Activated CD4-positive, alpha-beta memory T cell treated with anti-CD3 and anti-CD28 coated beads for 36 hours (primary cell): ENCODE measurements at regions not wholly inside any gene's neighbourhood (a gene's known extent, or its start where the extent isn't known, plus 50 kb on each side); places are given as distances from the start of the nearest gene placed in this dataset.
A peak's percentile ranks its signal among the peaks of the same experiment; 100 is the strongest.

Source experiments
- CTCF ChIA-PET: fragments of 350-600 bp; sonication (Branson Sonifier 250); formaldehyde crosslinking; loops from one replicate; lab custom pipeline; 2021; ENCODE audit warnings: antibody characterized with exemption, inconsistent platforms; lab: Charles Lee
- POLR2A ChIA-PET: fragments of 350-600 bp; sonication (Branson Sonifier 250); formaldehyde crosslinking; loops from one replicate; lab custom pipeline; 2021; ENCODE audit warnings: antibody characterized with exemption; lab: Charles Lee
- DNase-seq: peaks from one replicate; pipeline ENCODE4 v3.0.0-alpha.2; 2020
- H3K27ac Mint-ChIP-seq: one replicate; pipeline ENCODE4 v1.8.0; 2021; ENCODE audit warnings: mixed read lengths
- H3K27me3 Mint-ChIP-seq: one replicate; pipeline ENCODE4 v1.8.0; 2021; ENCODE audit warnings: mixed read lengths
- H3K36me3 Mint-ChIP-seq: one replicate; pipeline ENCODE4 v1.8.0; 2021; ENCODE audit warnings: mixed read lengths
- H3K4me1 Mint-ChIP-seq: one replicate; pipeline ENCODE4 v1.8.0; 2021; ENCODE audit warnings: low read depth, mixed read lengths
- H3K4me3 Mint-ChIP-seq: one replicate; pipeline ENCODE4 v1.8.0; 2021; ENCODE audit warnings: mild to moderate bottlenecking, mixed read lengths
- H3K9me3 Mint-ChIP-seq: one replicate; pipeline ENCODE4 v1.8.0; 2021; ENCODE audit warnings: mixed read lengths
- intact Hi-C: fragments of 100-400 bp; cut with micrococcal nuclease; formaldehyde crosslinking; loops from one replicate; pipeline ENCODE4 v1.15.1; 2023

DNA sequence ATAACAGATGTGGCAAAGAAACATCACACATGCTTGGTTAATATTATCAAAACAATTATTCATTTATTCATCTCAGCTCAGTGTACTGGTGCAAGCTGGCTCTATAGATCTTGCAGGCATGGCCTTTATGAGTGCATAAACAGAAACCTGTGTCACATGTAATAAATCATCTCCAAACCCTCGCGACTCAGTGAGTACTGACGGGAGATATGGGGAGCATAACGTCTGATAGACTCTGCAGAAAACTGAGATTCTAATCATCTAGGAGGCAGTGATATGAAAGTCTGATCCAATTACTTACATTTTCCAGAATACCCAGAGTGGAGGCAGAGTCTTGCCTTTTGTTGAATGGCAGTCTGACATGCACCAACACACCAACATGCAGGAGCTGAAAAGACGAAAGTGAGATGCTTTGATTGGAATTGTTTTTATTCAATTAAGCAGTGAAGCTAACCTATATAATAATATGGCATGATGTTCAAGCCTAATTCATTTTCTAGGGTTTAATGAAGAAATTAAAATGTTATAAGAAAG is 416.8 kb downstream of the RNF144A start:
- no peaks in the 10 kb centered on the region for H3K4me1 Mint-ChIP-seq
- H3K36me3 Mint-ChIP-seq = no peaks in the 10 kb centered on the region
- ChIA-PET CTCF (no interaction called here), POLR2A (no interaction called here)
- H3K4me3 Mint-ChIP-seq = no peak overlapping the region
- no peak overlapping the region for H3K27ac Mint-ChIP-seq
- peaks cover 27% of the 10 kb centered on the region for H3K27me3 Mint-ChIP-seq
- intact Hi-C loops = no loop called here
- H3K9me3 Mint-ChIP-seq = no peaks in the 10 kb centered on the region
- no peak for DNase-seq

DNA sequence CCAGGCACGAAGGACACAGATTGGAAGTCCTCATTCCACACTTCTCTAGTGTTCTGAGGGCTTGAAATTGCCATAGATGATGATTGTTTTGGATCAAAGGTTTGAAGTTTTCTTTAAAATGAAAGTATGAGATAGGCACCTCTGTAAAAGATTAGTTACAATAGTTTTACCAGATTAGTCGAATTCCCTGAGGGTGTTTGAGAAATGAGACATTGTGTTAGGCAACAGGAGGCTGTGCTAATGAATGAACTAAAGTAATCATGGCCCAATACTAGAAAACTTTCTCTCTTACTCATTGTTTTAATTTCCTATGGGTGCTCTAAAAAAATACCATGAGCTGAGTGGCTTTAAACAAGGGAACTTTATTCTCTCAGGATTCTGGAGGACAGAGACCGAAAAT is 421.7 kb downstream of the RNF144A start:
- Mint-ChIP-seq H3K36me3 (no peaks in the 10 kb centered on the region), H3K9me3 (no peaks in the 10 kb centered on the region), H3K4me1 (no peaks in the 10 kb centered on the region), H3K27ac (no peak overlapping the region), H3K4me3 (no peak overlapping the region), H3K27me3 (peaks cover 16% of the 10 kb centered on the region)
- no peak for DNase-seq
- POLR2A ChIA-PET = no interaction called here
- CTCF ChIA-PET = no interaction called here
- intact Hi-C loops = no loop called here

DNA sequence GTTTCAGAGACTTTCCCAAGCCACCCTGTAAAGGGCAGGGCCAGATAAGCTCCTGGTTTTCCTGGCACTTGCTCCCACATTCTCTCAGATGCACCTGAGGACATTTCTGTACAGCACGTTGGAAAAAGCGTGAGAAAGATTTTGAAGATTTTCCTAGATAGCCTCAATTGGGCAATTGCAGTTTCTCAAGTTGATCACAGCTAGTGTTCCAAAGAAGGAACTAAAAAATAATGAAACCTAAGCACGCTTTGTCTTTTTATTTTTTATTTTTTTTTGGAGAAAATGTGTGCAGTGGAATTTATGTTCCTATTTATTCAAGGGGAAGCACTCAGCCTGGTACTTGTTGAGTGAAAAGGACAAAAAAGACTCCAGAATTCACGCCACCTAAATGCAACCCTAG is 429.1 kb downstream of the RNF144A start:
- POLR2A ChIA-PET = no interaction called here
- no peaks in the 10 kb centered on the region for H3K27me3 Mint-ChIP-seq

DNA sequence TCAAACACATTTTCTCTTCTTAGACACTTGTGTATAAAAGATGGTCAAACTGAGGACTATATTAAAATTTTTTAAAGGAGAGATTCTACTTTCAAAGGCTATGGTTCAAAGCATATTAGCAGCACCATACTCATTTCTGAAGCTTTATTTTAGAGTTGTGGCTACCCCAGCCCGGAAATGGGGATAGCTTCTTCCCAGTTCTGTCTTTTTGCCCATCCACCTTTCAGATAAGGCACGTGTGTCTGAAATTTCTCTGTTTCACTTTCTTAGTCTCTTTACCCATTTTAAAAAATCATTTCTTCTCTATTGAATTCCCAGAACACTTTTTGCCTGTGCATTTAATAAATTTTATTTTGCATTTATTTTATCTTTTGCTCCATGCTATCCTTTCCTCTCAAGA is 431.5 kb downstream of the RNF144A start:
- CTCF ChIA-PET = no interaction called here
- no peaks in the 10 kb centered on the region for H3K4me1 Mint-ChIP-seq
- H3K36me3 Mint-ChIP-seq = no peaks in the 10 kb centered on the region
- DNase-seq = no peak
- no peaks in the 10 kb centered on the region for H3K9me3 Mint-ChIP-seq
- H3K27me3 Mint-ChIP-seq = no peaks in the 10 kb centered on the region
- POLR2A ChIA-PET = no interaction called here
- H3K4me3 Mint-ChIP-seq = no peak overlapping the region
- intact Hi-C loops = no loop called here
- no peak overlapping the region for H3K27ac Mint-ChIP-seq

More for the DNA sequence above, 429.1 kb downstream of the RNF144A start:
- no peak overlapping the region for H3K4me3 Mint-ChIP-seq
- CTCF ChIA-PET = no interaction called here
- DNase-seq = no peak
- no peak overlapping the region for H3K27ac Mint-ChIP-seq
- no peaks in the 10 kb centered on the region for H3K36me3 Mint-ChIP-seq
- H3K9me3 Mint-ChIP-seq = no peaks in the 10 kb centered on the region
- intact Hi-C loops = no loop called here
- H3K4me1 Mint-ChIP-seq = no peaks in the 10 kb centered on the region

DNA sequence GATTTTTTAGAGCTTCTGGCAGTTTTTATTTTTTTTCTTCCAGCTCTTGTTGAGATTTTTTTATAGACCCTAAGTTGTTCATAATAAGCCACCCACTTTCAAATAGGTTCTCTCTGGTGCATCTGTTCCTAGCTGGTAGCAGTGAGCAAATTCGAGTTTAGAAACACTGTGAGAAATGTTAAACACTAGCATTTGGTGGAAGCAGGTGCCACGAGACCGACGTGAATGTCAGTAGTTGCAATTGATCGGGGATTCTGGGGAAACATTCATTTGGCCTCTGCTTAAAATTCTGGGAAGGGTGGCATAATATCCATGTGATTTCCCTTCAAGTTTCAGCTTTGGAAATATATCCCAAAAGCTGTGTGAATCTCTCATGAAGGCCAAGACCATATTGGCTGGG is 435.0 kb downstream of the RNF144A start:
- POLR2A ChIA-PET = no interaction called here
- Mint-ChIP-seq H3K27me3 (no peaks in the 10 kb centered on the region), H3K27ac (no peak overlapping the region), H3K36me3 (no peaks in the 10 kb centered on the region), H3K4me1 (no peaks in the 10 kb centered on the region), H3K4me3 (no peak overlapping the region), H3K9me3 (no peaks in the 10 kb centered on the region)
- intact Hi-C loops = no loop called here
- CTCF ChIA-PET = no interaction called here
- DNase-seq = no peak

DNA sequence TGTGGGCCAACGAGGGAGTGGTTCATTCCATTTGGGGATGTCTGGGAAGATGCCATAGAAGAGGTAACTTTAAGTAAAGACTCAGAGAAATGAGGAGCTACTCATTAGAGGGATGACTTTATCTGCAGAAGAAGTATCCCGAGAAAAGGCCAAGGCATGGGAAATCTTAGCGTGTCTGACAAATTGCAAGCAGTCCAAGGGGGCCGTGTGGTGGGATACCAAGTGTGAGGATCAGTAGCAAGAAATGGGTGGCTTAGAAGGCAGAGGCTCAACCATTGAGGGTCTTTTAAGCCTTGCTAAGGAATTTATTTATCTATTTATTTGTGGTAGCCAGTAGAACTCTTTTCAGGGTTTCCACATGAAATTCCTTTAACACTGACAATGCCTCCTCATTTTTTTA is 436.4 kb downstream of the RNF144A start:
- H3K4me1 Mint-ChIP-seq = no peaks in the 10 kb centered on the region
- CTCF ChIA-PET = no interaction called here

DNA sequence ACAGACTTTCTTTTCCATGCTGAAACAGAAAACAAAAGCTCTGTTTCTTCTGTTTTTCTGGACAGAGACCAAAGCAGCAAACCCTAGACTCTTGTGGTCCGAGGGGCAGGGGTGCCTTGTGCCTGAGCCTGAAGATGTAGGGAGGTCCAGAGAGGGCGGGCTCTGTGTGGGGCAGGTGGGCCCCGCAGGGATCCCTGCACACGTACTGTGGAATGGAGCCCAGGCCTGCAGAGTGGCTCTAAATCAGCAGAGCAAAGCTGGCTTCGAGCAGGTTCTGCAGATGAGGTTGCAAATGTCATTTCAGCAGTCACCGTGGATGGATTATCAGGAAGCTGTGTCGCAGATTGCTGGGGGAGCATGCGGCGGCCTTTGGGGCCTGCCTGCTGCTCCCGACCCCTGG is 438.6 kb downstream of the RNF144A start:
- DNase-seq = no peak
- no peaks in the 10 kb centered on the region for H3K27me3 Mint-ChIP-seq
- intact Hi-C loops = no loop called here
- H3K36me3 Mint-ChIP-seq = no peaks in the 10 kb centered on the region
- ChIA-PET POLR2A (no interaction called here), CTCF (no interaction called here)
- no peak overlapping the region for H3K27ac Mint-ChIP-seq
- H3K9me3 Mint-ChIP-seq = no peaks in the 10 kb centered on the region
- no peak overlapping the region for H3K4me3 Mint-ChIP-seq
- no peaks in the 10 kb centered on the region for H3K4me1 Mint-ChIP-seq

More for the DNA sequence above, 436.4 kb downstream of the RNF144A start:
- intact Hi-C loops = no loop called here
- no peaks in the 10 kb centered on the region for H3K9me3 Mint-ChIP-seq
- POLR2A ChIA-PET = no interaction called here
- H3K4me3 Mint-ChIP-seq = no peak overlapping the region
- H3K36me3 Mint-ChIP-seq = no peaks in the 10 kb centered on the region
- no peak for DNase-seq
- no peak overlapping the region for H3K27ac Mint-ChIP-seq
- no peaks in the 10 kb centered on the region for H3K27me3 Mint-ChIP-seq

DNA sequence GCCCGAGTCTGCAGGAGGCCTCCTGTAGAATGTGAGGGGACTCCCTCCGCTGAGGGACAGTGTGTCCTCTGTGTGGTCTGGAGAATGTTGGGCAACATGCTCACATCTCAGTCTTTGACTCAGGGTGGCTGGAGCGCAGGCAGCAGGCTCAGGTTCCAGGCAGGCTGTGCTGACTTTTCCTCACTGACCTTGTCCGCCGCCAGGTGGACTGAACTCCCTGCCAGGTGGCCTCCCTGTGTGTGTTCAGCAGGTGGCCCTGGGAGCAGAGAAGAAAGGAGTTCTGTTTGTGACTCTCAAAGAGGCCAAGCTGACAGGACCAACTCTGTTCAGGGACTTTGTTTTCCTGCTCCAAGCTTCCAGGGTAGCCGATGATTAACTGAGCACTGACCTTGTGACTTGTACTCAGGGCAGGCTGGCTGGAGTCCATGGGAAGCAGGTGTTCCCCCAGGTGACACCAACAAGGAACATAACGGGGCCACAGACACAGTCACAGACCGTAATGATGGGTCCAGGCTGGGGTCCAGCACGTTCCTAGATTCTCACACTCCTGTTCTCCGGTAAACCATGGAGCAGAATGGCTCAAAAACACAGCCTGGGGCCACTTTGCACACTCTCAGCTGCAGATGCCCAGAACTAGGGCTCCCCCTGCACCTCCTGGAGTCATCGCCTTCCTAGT is 439.8 kb downstream of the RNF144A start:
- ChIA-PET POLR2A (no interaction called here), CTCF (no interaction called here)
- H3K9me3 Mint-ChIP-seq = no peaks in the 10 kb centered on the region
- no peak overlapping the region for H3K27ac Mint-ChIP-seq
- H3K27me3 Mint-ChIP-seq = no peaks in the 10 kb centered on the region
- no peak overlapping the region for H3K4me3 Mint-ChIP-seq
- no peaks in the 10 kb centered on the region for H3K4me1 Mint-ChIP-seq
- intact Hi-C loops = no loop called here
- no peaks in the 10 kb centered on the region for H3K36me3 Mint-ChIP-seq
- DNase-seq = no peak

DNA sequence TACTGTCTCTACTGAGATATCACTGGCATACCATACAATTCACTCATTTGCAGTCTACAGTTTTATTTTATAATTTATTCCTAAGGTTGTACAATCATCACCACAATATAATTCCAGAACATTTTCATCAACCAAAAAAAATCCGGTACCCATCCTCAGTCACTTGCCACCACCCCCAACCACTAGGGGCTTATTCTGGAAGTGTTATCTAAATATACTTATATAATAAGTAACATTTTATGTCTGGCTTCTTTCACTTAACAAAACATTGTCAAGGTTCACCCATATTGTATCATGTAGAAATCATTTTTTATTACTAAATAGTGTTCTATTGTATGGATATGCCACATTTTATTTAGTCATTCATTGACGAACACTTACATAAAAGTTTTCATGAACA is 440.8 kb downstream of the RNF144A start:
- H3K9me3 Mint-ChIP-seq = no peaks in the 10 kb centered on the region
- CTCF ChIA-PET = no interaction called here
- no peak overlapping the region for H3K27ac Mint-ChIP-seq
- H3K4me1 Mint-ChIP-seq = no peaks in the 10 kb centered on the region
- H3K36me3 Mint-ChIP-seq = no peaks in the 10 kb centered on the region
- H3K4me3 Mint-ChIP-seq = no peak overlapping the region
- H3K27me3 Mint-ChIP-seq = no peaks in the 10 kb centered on the region
- POLR2A ChIA-PET = no interaction called here
- intact Hi-C loops = no loop called here
- no peak for DNase-seq

DNA sequence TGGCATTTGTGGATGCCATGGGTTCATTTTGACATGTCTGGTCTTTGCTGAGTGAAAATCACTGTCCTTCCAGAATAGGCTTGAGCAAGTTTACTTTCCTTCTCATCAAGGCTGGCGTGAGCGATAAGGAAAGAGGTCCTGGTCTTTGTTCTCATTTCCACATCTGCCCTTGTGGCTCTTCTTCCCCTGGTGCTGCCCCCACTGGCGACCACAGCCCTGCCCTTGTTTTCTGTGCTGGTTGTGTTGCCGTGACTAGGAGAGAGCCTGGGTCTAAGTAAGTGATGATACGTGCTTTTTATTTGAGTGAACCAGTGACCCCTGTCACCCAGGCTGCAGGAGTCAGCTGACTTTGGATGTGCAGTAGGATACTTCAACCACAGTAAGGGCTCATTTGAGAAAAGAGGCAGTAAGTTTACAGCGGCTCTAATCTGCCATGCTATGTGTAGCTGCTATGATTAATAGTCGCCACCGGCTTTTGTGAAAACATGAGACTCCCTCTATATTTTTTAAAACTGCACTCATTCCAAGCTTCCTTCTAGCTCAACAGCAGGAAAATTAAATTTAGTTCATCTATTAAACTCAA is 441.7 kb downstream of the RNF144A start:
- intact Hi-C loops = no loop called here
- ChIA-PET CTCF (no interaction called here), POLR2A (no interaction called here)
- Mint-ChIP-seq H3K4me3 (no peak overlapping the region), H3K27me3 (no peaks in the 10 kb centered on the region), H3K4me1 (no peaks in the 10 kb centered on the region), H3K36me3 (no peaks in the 10 kb centered on the region), H3K9me3 (no peaks in the 10 kb centered on the region), H3K27ac (no peak overlapping the region)
- DNase-seq = peak; percentile 13

DNA sequence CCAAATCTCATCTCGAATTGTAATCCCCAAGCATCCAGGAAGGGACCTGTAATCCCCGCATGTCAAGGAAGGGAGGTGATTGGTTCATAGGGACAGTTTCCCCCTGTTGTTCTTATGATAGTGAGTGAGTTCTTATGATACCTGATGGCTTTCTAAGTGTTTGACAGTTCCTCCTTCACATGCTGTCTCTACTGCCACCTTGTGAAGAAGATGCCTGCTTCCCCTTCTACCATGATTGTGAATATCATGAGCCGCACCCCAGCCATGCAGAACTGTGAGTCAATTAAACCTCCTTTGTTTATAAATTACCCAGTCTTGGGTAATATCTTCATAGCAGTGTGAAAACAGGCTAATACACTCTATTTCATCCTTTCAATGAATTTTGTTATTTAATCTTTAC is 446.7 kb downstream of the RNF144A start:
- POLR2A ChIA-PET = no interaction called here
- CTCF ChIA-PET = no interaction called here
- Mint-ChIP-seq H3K9me3 (peaks cover 9% of the 10 kb centered on the region), H3K36me3 (no peaks in the 10 kb centered on the region), H3K4me3 (no peak overlapping the region), H3K4me1 (no peaks in the 10 kb centered on the region), H3K27ac (no peak overlapping the region), H3K27me3 (peaks cover 1% of the 10 kb centered on the region)
- intact Hi-C loops = no loop called here
- no peak for DNase-seq

DNA sequence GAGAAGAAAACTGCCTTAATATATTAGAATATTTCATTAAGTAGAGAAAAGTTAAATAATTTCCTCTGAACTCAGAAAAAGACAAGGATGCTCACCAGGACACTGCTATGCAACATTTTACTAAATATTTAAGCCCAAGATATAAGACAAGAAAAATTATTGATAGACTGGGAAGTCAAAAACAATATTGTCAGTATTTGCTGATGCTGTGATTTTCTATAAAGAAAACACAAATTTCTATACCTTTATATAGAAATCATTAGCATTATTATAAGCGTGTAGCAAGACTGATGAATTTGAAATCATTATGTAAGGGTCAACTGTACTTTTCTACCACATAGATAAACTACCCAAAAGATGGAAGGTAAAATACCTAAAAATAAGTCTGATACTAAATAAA is 451.0 kb downstream of the RNF144A start:
- H3K4me1 Mint-ChIP-seq = no peaks in the 10 kb centered on the region

DNA sequence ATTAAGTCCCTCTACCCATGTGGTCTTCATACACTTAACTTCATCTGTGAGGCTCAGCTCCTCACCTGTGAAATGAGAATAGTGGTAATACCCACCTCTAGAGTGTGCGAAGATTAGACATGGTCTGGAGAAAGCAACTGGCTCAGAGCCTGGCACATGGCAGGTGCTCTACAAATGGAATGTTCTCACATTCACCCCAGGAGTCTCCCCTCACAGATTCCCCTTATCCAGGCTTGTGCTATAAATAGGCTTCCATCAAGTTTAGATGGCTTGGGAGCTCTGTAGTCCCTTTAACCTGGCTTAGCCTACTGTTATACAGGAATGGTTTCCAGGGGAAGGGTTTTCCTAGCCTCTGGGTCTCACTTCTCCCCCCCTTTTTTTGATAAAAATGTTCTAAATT is 455.9 kb downstream of the RNF144A start:
- H3K4me3 Mint-ChIP-seq = no peak overlapping the region
- POLR2A ChIA-PET = no interaction called here

More for the DNA sequence above, 451.0 kb downstream of the RNF144A start:
- H3K27me3 Mint-ChIP-seq = peaks cover 1% of the 10 kb centered on the region
- H3K27ac Mint-ChIP-seq = no peak overlapping the region
- ChIA-PET CTCF (no interaction called here), POLR2A (no interaction called here)
- H3K9me3 Mint-ChIP-seq = peaks cover 11% of the 10 kb centered on the region
- no peaks in the 10 kb centered on the region for H3K36me3 Mint-ChIP-seq
- DNase-seq = no peak
- intact Hi-C loops = no loop called here
- no peak overlapping the region for H3K4me3 Mint-ChIP-seq

More for the DNA sequence above, 455.9 kb downstream of the RNF144A start:
- intact Hi-C loops = no loop called here
- no peak overlapping the region for H3K27ac Mint-ChIP-seq
- H3K27me3 Mint-ChIP-seq = peaks cover 2% of the 10 kb centered on the region
- no peaks in the 10 kb centered on the region for H3K4me1 Mint-ChIP-seq
- CTCF ChIA-PET = interaction anchor here (0.6 kb wide), 1 partner anchor 899 kb away, joined by 6 read pairs; no protein-coding TSS in a partner anchor
- no peaks in the 10 kb centered on the region for H3K36me3 Mint-ChIP-seq
- no peak for DNase-seq
- peaks cover 9% of the 10 kb centered on the region for H3K9me3 Mint-ChIP-seq
